ENCODE measurements at regions not wholly inside any gene's neighbourhood (a gene's known extent, or its start where the extent isn't known, plus 50 kb on each side); places are given as distances from the start of the nearest gene placed in this dataset.

- DNase-seq (ENCODE audit: low read depth) = no peak
Measured at GRCh38 chr10:31709476-31709875, 219.2 kb downstream of the ARHGAP12 start.

- DNase-seq (ENCODE audit: low read depth) = no peak
Measured at GRCh38 chr10:31709028-31709427, 219.6 kb downstream of the ARHGAP12 start.

- no peak for DNase-seq (ENCODE audit: low read depth)
Measured at GRCh38 chr10:31708474-31708873, 220.2 kb downstream of the ARHGAP12 start.

GRCh38 chr10:31708046-31708445 lies 220.6 kb downstream of the ARHGAP12 start:
- DNase-seq (ENCODE audit: low read depth) = no peak

- DNase-seq (ENCODE audit: low read depth) = peak; percentile 50
Measured at GRCh38 chr10:31707093-31708039, 221.3 kb downstream of the ARHGAP12 start.

GRCh38 chr10:31706464-31707092 lies 222.1 kb downstream of the ARHGAP12 start:
- no peak for DNase-seq (ENCODE audit: low read depth)

GRCh38 chr10:31705136-31705535 lies 223.5 kb downstream of the ARHGAP12 start:
- DNase-seq (ENCODE audit: low read depth) = no peak

- no peak for DNase-seq (ENCODE audit: low read depth)
Measured at GRCh38 chr10:31704195-31704594, 224.4 kb downstream of the ARHGAP12 start.

GRCh38 chr10:31702954-31703353 lies 225.7 kb downstream of the ARHGAP12 start:
- DNase-seq (ENCODE audit: low read depth) = no peak

GRCh38 chr10:31702005-31702404 lies 226.6 kb downstream of the ARHGAP12 start:
- no peak for DNase-seq (ENCODE audit: low read depth)

GRCh38 chr10:31701546-31701945 lies 227.1 kb downstream of the ARHGAP12 start:
- no peak for DNase-seq (ENCODE audit: low read depth)

- DNase-seq (ENCODE audit: low read depth) = no peak
Measured at GRCh38 chr10:31700181-31700611, 228.4 kb downstream of the ARHGAP12 start.

GRCh38 chr10:31698181-31698830 lies 230.3 kb downstream of the ARHGAP12 start:
- no peak for DNase-seq (ENCODE audit: low read depth)

- no peak for DNase-seq (ENCODE audit: low read depth)
Measured at GRCh38 chr10:31697271-31698180, 231.1 kb downstream of the ARHGAP12 start.

GRCh38 chr10:31694929-31695837 lies 233.4 kb downstream of the ARHGAP12 start:
- DNase-seq (ENCODE audit: low read depth) = no peak

- no peak for DNase-seq (ENCODE audit: low read depth)
Measured at GRCh38 chr10:31694126-31694685, 234.4 kb downstream of the ARHGAP12 start.

- DNase-seq (ENCODE audit: low read depth) = no peak
Measured at GRCh38 chr10:31693491-31693890, 235.1 kb downstream of the ARHGAP12 start.

- DNase-seq (ENCODE audit: low read depth) = no peak
Measured at GRCh38 chr10:31689233-31689632, 239.4 kb downstream of the ARHGAP12 start.

GRCh38 chr10:31687663-31688482 lies 240.8 kb downstream of the ARHGAP12 start:
- no peak for DNase-seq (ENCODE audit: low read depth)

Data from activated T-cell treated with anti-CD3 and anti-CD28 coated beads for 48 hours (primary cell).